ENCODE measurements at regions not wholly inside any gene's neighbourhood (a gene's known extent, or its start where the extent isn't known, plus 50 kb on each side); places are given as distances from the start of the nearest gene placed in this dataset.
"Not testable (repeated sequence)": the region's sequence is repeated elsewhere in the genome, so short reads cannot be mapped to it uniquely, and the experiment has no call there.

GRCh38 chr10:2616215-2616614 lies 451.1 kb upstream of the PFKP start:
- DNase-seq = no peak

- DNase-seq = no peak
Observed at GRCh38 chr10:2611603-2612002, 455.7 kb upstream of the PFKP start.

GRCh38 chr10:2610946-2611345 lies 456.4 kb upstream of the PFKP start:
- no peak for DNase-seq

GRCh38 chr10:2604891-2605290 lies 462.5 kb upstream of the PFKP start:
- DNase-seq = no peak

GRCh38 chr10:2599571-2599970 lies 467.8 kb upstream of the PFKP start:
- no peak for DNase-seq

GRCh38 chr10:2592360-2593160 lies 474.8 kb upstream of the PFKP start:
- no peak for DNase-seq

- no peak for DNase-seq
Observed at GRCh38 chr10:2589196-2589595, 478.2 kb upstream of the PFKP start.

- no peak for DNase-seq
Observed at GRCh38 chr10:2584385-2584784, 483.0 kb upstream of the PFKP start.

- DNase-seq = no peak
Observed at GRCh38 chr10:2576892-2577291, 490.5 kb upstream of the PFKP start.

GRCh38 chr10:2575460-2575859 lies 491.9 kb upstream of the PFKP start:
- DNase-seq = no peak

GRCh38 chr10:2572611-2573010 lies 494.7 kb upstream of the PFKP start:
- DNase-seq = no peak

GRCh38 chr10:2556883-2557282 lies 510.5 kb upstream of the PFKP start:
- no peak for DNase-seq

GRCh38 chr10:2548071-2548470 lies 519.3 kb upstream of the PFKP start:
- DNase-seq = no peak

GRCh38 chr10:2547606-2548005 lies 519.7 kb upstream of the PFKP start:
- DNase-seq = no peak

- not testable (repeated sequence) for DNase-seq
Observed at GRCh38 chr10:2546894-2547293, 520.5 kb upstream of the PFKP start.

- DNase-seq = no peak
Observed at GRCh38 chr10:2543974-2544373, 523.4 kb upstream of the PFKP start.

GRCh38 chr10:2543142-2543886 lies 524.0 kb upstream of the PFKP start:
- no peak for DNase-seq

- no peak for DNase-seq
Observed at GRCh38 chr10:2541176-2541575, 526.2 kb upstream of the PFKP start.

- no peak for DNase-seq
Observed at GRCh38 chr10:2529945-2530344, 537.4 kb upstream of the PFKP start.

- DNase-seq = no peak
Observed at GRCh38 chr10:2525781-2526180, 541.6 kb upstream of the PFKP start.

- DNase-seq = no peak
Observed at GRCh38 chr10:2519139-2519538, 548.2 kb upstream of the PFKP start.

- no peak for DNase-seq
Observed at GRCh38 chr10:2509081-2509531, 558.2 kb upstream of the PFKP start.

GRCh38 chr10:2501366-2501940 lies 565.9 kb upstream of the PFKP start:
- peak; percentile 7 for DNase-seq

- no peak for DNase-seq
Observed at GRCh38 chr10:2494399-2494798, 572.9 kb upstream of the PFKP start.

All from stimulated activated CD4-positive, alpha-beta T cell treated with anti-CD3 and anti-CD28 coated beads, Interleukin-4, amount 100 ng/mL, for 24 hours (primary cell).